SK-N-SH treated with all-trans-retinoic acid at 6 μM for 48 hours (cell line): ENCODE measurements at regions not wholly inside any gene's neighbourhood (a gene's known extent, or its start where the extent isn't known, plus 50 kb on each side); places are given as distances from the start of the nearest gene placed in this dataset.

Experiments used
- ATAC-seq: fragments of 200-7000 bp; cut with Tn5 transposase; 3 replicates; pipeline ENCODE4 v1.9.1; 2020; ENCODE audit warnings: mild to moderate bottlenecking, moderate library complexity
- ARNTL ChIP-seq: fragments of 450-650 bp; formaldehyde crosslinking; IDR thresholded peaks from 2 replicates; pipeline ENCODE4 v1.5.0; 2020; ENCODE audit warnings: low read depth, mild to moderate bottlenecking, moderate library complexity, borderline replicate concordance
- BACH2 ChIP-seq: fragments of 250-450 bp; sonication (Bioruptor Pico); IDR thresholded peaks from 2 replicates; pipeline ENCODE4 v1.9.0; 2021; ENCODE audit warnings: mild to moderate bottlenecking, borderline replicate concordance
- CSDC2 ChIP-seq: fragments of 250-450 bp; sonication (Bioruptor Pico); IDR thresholded peaks from 2 replicates; pipeline ENCODE4 v1.5.0; 2020; ENCODE audit warnings: mild to moderate bottlenecking, moderate library complexity
- CSRNP3 ChIP-seq: fragments of 250-450 bp; sonication (Bioruptor Pico); IDR thresholded peaks from 2 replicates; pipeline ENCODE4 v1.5.1; 2021; ENCODE audit warnings: mild to moderate bottlenecking, moderate library complexity
- ESRRG ChIP-seq: fragments of 250-450 bp; sonication (Bioruptor Pico); IDR thresholded peaks from 2 replicates; pipeline ENCODE4 v1.6.1; 2021; ENCODE audit warnings: mild to moderate bottlenecking
- OSR1 ChIP-seq: fragments of 250-450 bp; sonication (Bioruptor Pico); IDR thresholded peaks from 2 replicates; pipeline ENCODE4 v1.8.0; 2022; ENCODE audit warnings: moderate library complexity, mild to moderate bottlenecking, inconsistent platforms
- PPARA ChIP-seq: fragments of 250-450 bp; sonication (Bioruptor Pico); IDR thresholded peaks from 2 replicates; pipeline ENCODE4 v1.5.0; 2020; ENCODE audit warnings: mild to moderate bottlenecking, borderline replicate concordance
- SNAI2 ChIP-seq: fragments of 250-450 bp; sonication (Bioruptor Pico); IDR thresholded peaks from 2 replicates; pipeline ENCODE4 v1.5.0; 2020; ENCODE audit warnings: mild to moderate bottlenecking, moderate library complexity
- ZC3H10 ChIP-seq: fragments of 250-450 bp; sonication (Bioruptor Pico); IDR thresholded peaks from 2 replicates; pipeline ENCODE4 v1.5.1; 2021; ENCODE audit warnings: mild to moderate bottlenecking, moderate library complexity
- ZFP3 ChIP-seq: fragments of 250-450 bp; sonication (Bioruptor Pico); IDR thresholded peaks from 2 replicates; pipeline ENCODE4 v1.5.0; 2020; ENCODE audit warnings: mild to moderate bottlenecking, moderate library complexity
- ZFP30 ChIP-seq: fragments of 450-650 bp; formaldehyde crosslinking; IDR thresholded peaks from 2 replicates; pipeline ENCODE4 v1.5.0; 2022; ENCODE audit warnings: mild to moderate bottlenecking, moderate library complexity
- ZNF565 ChIP-seq: fragments of 450-650 bp; formaldehyde crosslinking; conservative IDR thresholded peaks from 2 replicates; pipeline ENCODE4 v1.5.0; 2020; ENCODE audit warnings: low read depth, mild to moderate bottlenecking, moderate library complexity
- ZNF70 ChIP-seq: fragments of 450-650 bp; formaldehyde crosslinking; IDR thresholded peaks from 2 replicates; pipeline ENCODE4 v1.5.0; 2020; ENCODE audit warnings: mild to moderate bottlenecking, moderate library complexity
- ZNF8 ChIP-seq: fragments of 450-650 bp; formaldehyde crosslinking; IDR thresholded peaks from 2 replicates; pipeline ENCODE4 v1.5.0; 2020; ENCODE audit warnings: mild to moderate bottlenecking, moderate library complexity
- TF ChIP-seq, protein P1 (sequence below): fragments of 250-450 bp; sonication (Bioruptor Pico); IDR thresholded peaks from 2 replicates; pipeline ENCODE4 v1.5.0; 2020; ENCODE audit warnings: mild to moderate bottlenecking, moderate library complexity
- TF ChIP-seq, protein P2 (sequence below): fragments of 250-450 bp; sonication (Bioruptor Pico); IDR thresholded peaks from 2 replicates; pipeline ENCODE4 v1.8.0; 2020; ENCODE audit warnings: mild to moderate bottlenecking, moderate library complexity, borderline replicate concordance
- TF ChIP-seq, protein P3 (sequence below): fragments of 250-450 bp; sonication (Bioruptor Pico); IDR thresholded peaks from 2 replicates; pipeline ENCODE4 v1.5.1; 2020; ENCODE audit warnings: low read depth, mild to moderate bottlenecking, moderate library complexity
- TF ChIP-seq, protein P4 (sequence below): fragments of 250-450 bp; sonication (Bioruptor Pico); IDR thresholded peaks from 2 replicates; pipeline ENCODE4 v1.8.0; 2021; ENCODE audit warnings: low read depth, mild to moderate bottlenecking, moderate library complexity, borderline replicate concordance

DNA sequence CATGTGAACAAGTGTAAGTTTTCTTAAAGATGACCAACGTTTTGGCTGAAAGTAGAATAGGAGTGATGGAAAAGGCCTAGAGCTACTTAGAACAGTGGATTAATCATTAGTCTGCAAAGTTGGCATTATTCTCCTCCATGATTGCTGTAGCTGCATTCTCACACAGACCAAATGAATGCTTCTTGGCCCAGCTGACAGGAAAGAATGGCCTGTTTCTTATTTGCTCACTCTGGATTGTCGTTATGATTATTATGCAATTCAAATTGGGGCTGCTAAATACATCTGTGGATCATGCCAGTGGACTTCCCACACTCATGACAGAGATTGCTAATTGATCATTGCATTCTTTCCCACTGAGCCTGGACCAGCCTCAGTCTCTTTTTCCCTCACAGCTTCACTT lies 285.0 kb downstream of the STIM2 start:
- TF ChIP-seq ZFP30 (CRISPR knock-in tag) (no peak), SNAI2 (CRISPR knock-in tag) (no peak), ZC3H10 (no peak), OSR1 (no peak), CSRNP3 (CRISPR knock-in tag) (no peak), ESRRG (CRISPR knock-in tag) (no peak), ARNTL (no peak), CSDC2 (CRISPR knock-in tag) (no peak)
- TF ChIP-seq, protein P1, sequence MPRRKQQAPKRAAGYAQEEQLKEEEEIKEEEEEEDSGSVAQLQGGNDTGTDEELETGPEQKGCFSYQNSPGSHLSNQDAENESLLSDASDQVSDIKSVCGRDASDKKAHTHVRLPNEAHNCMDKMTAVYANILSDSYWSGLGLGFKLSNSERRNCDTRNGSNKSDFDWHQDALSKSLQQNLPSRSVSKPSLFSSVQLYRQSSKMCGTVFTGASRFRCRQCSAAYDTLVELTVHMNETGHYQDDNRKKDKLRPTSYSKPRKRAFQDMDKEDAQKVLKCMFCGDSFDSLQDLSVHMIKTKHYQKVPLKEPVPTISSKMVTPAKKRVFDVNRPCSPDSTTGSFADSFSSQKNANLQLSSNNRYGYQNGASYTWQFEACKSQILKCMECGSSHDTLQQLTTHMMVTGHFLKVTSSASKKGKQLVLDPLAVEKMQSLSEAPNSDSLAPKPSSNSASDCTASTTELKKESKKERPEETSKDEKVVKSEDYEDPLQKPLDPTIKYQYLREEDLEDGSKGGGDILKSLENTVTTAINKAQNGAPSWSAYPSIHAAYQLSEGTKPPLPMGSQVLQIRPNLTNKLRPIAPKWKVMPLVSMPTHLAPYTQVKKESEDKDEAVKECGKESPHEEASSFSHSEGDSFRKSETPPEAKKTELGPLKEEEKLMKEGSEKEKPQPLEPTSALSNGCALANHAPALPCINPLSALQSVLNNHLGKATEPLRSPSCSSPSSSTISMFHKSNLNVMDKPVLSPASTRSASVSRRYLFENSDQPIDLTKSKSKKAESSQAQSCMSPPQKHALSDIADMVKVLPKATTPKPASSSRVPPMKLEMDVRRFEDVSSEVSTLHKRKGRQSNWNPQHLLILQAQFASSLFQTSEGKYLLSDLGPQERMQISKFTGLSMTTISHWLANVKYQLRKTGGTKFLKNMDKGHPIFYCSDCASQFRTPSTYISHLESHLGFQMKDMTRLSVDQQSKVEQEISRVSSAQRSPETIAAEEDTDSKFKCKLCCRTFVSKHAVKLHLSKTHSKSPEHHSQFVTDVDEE (CRISPR knock-in tag): no peak
- TF ChIP-seq, protein P2, sequence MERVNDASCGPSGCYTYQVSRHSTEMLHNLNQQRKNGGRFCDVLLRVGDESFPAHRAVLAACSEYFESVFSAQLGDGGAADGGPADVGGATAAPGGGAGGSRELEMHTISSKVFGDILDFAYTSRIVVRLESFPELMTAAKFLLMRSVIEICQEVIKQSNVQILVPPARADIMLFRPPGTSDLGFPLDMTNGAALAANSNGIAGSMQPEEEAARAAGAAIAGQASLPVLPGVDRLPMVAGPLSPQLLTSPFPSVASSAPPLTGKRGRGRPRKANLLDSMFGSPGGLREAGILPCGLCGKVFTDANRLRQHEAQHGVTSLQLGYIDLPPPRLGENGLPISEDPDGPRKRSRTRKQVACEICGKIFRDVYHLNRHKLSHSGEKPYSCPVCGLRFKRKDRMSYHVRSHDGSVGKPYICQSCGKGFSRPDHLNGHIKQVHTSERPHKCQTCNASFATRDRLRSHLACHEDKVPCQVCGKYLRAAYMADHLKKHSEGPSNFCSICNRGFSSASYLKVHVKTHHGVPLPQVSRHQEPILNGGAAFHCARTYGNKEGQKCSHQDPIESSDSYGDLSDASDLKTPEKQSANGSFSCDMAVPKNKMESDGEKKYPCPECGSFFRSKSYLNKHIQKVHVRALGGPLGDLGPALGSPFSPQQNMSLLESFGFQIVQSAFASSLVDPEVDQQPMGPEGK: no peak
- no peak for ATAC-seq

GRCh38 chr4:27148211-27148895 lies 287.7 kb downstream of the STIM2 start:
- no peak for ATAC-seq
- TF ChIP-seq, protein P3, sequence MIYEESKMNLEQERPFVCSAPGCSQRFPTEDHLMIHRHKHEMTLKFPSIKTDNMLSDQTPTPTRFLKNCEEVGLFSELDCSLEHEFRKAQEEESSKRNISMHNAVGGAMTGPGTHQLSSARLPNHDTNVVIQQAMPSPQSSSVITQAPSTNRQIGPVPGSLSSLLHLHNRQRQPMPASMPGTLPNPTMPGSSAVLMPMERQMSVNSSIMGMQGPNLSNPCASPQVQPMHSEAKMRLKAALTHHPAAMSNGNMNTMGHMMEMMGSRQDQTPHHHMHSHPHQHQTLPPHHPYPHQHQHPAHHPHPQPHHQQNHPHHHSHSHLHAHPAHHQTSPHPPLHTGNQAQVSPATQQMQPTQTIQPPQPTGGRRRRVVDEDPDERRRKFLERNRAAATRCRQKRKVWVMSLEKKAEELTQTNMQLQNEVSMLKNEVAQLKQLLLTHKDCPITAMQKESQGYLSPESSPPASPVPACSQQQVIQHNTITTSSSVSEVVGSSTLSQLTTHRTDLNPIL (CRISPR knock-in tag): no peak
- TF ChIP-seq ZC3H10: no peak
- no peak for TF ChIP-seq ARNTL
- no peak for TF ChIP-seq ZNF70 (CRISPR knock-in tag)
- TF ChIP-seq, protein P4, sequence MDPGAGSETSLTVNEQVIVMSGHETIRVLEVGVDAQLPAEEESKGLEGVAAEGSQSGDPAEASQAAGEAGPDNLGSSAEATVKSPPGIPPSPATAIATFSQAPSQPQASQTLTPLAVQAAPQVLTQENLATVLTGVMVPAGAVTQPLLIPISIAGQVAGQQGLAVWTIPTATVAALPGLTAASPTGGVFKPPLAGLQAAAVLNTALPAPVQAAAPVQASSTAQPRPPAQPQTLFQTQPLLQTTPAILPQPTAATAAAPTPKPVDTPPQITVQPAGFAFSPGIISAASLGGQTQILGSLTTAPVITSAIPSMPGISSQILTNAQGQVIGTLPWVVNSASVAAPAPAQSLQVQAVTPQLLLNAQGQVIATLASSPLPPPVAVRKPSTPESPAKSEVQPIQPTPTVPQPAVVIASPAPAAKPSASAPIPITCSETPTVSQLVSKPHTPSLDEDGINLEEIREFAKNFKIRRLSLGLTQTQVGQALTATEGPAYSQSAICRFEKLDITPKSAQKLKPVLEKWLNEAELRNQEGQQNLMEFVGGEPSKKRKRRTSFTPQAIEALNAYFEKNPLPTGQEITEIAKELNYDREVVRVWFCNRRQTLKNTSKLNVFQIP: no peak
- no peak for TF ChIP-seq ZNF8 (CRISPR knock-in tag)
- TF ChIP-seq ZFP30 (CRISPR knock-in tag): no peak
- TF ChIP-seq BACH2 (CRISPR knock-in tag): no peak
- TF ChIP-seq ZFP3 (CRISPR knock-in tag): no peak
- TF ChIP-seq, protein P2: no peak
- no peak for TF ChIP-seq PPARA
- no peak for TF ChIP-seq ZNF565 (CRISPR knock-in tag)

GRCh38 chr4:27149541-27150212 lies 289.0 kb downstream of the STIM2 start:
- ATAC-seq: no peak
- no peak for TF ChIP-seq CSRNP3 (CRISPR knock-in tag)
- TF ChIP-seq, protein P3 (CRISPR knock-in tag): no peak
